HEK293 (cell line): ENCODE measurements at regions not wholly inside any gene's neighbourhood (a gene's known extent, or its start where the extent isn't known, plus 50 kb on each side); places are given as distances from the start of the nearest gene placed in this dataset.

Source experiments
- BCL11A ChIP-seq: fragments of 450-650 bp; formaldehyde crosslinking; IDR thresholded peaks from 2 replicates; pipeline ENCODE4 v1.5.1; 2016; ENCODE audit warnings: low read depth, missing biosample characterization, missing genetic modification characterization
- EGR2 ChIP-seq: fragments of 450-650 bp; formaldehyde crosslinking; IDR thresholded peaks from 2 replicates; pipeline ENCODE4 v1.5.1; 2016; ENCODE audit warnings: low read depth, missing biosample characterization, missing genetic modification characterization
- REST ChIP-seq: fragments of 450-650 bp; formaldehyde crosslinking; IDR thresholded peaks from 2 replicates; pipeline ENCODE4 v1.5.1; 2016; ENCODE audit warnings: missing biosample characterization, missing genetic modification characterization
- SETDB1 ChIP-seq: IDR thresholded peaks from one replicate; pipeline ENCODE4 v1.6.1; 2017; ENCODE audit warnings: mild to moderate bottlenecking, low read length, moderate library complexity, mixed read lengths; ENCODE audit not compliant: insufficient read length
- TCF7L2 ChIP-seq: IDR thresholded peaks from 2 replicates; pipeline ENCODE4 v1.6.1; 2011; ENCODE audit warnings: low read depth, mild to moderate bottlenecking, inconsistent platforms, low read length, moderate library complexity, borderline replicate concordance
- ZNF501 ChIP-seq: fragments of 450-650 bp; formaldehyde crosslinking; IDR thresholded peaks from 2 replicates; pipeline ENCODE4 v1.5.1; 2016; ENCODE audit warnings: missing biosample characterization, missing genetic modification characterization
- ZNF785 ChIP-seq: fragments of 450-650 bp; formaldehyde crosslinking; IDR thresholded peaks from 2 replicates; pipeline ENCODE4 v1.5.1; 2016; ENCODE audit warnings: missing biosample characterization, missing genetic modification characterization

- TF ChIP-seq REST (tag by site-specific recombination), result no peak
- TF ChIP-seq TCF7L2, result no peak
- TF ChIP-seq EGR2 (tag by site-specific recombination), result no peak
- no peak for TF ChIP-seq ZNF501 (tag by site-specific recombination)
- TF ChIP-seq ZNF785 (tag by site-specific recombination), result no peak
- TF ChIP-seq SETDB1, result no peak
- TF ChIP-seq BCL11A (tag by site-specific recombination), result no peak
Measured at GRCh38 chr6:62441182-62441581, 155.2 kb upstream of the KHDRBS2 start.
